Posterior cingulate gyrus (tissue), 11 donors: ENCODE measurements at regions not wholly inside any gene's neighbourhood (a gene's known extent, or its start where the extent isn't known, plus 50 kb on each side); places are given as distances from the start of the nearest gene placed in this dataset.

Experiments used
- DNase-seq, 10 donors: peaks; one replicate each; pipeline versions ENCODE4 v3.0.0 to v3.0.0-alpha.2; 2020 to 2021; ENCODE audit warnings: mixed read lengths in 3 of 10
- intact Hi-C: fragments of 100-400 bp; cut with DNase I; formaldehyde crosslinking; loops from one replicate; pipeline ENCODE4 v1.15.1; 2023

- intact Hi-C loops = no loop called here
- DNase-seq = no peak
Measured at GRCh38 chr3:106542101-106542769, 673.4 kb upstream of the CBLB start.

GRCh38 chr3:106552351-106553043 lies 683.7 kb upstream of the CBLB start:
- intact Hi-C loops = no loop called here
- DNase-seq = peak in 1 of 10 donors; percentile 19

- intact Hi-C loops = no loop called here
- DNase-seq = no peak
Measured at GRCh38 chr3:106560451-106560966, 691.7 kb upstream of the CBLB start.

- no peak for DNase-seq
- intact Hi-C loops = no loop called here
Measured at GRCh38 chr3:106566277-106566676, 697.5 kb upstream of the CBLB start.

GRCh38 chr3:106570426-106570825 lies 701.6 kb upstream of the CBLB start:
- no peak for DNase-seq
- intact Hi-C loops = no loop called here

- no peak for DNase-seq
Measured at GRCh38 chr3:106573605-106574004, 704.8 kb upstream of the CBLB start.

GRCh38 chr3:106575029-106575428 lies 706.2 kb upstream of the CBLB start:
- intact Hi-C loops = no loop called here
- no peak for DNase-seq

More at GRCh38 chr3:106573605-106574004, 704.8 kb upstream of the CBLB start:
- intact Hi-C loops = no loop called here

GRCh38 chr3:106577241-106577640 lies 708.4 kb upstream of the CBLB start:
- intact Hi-C loops = no loop called here
- DNase-seq = no peak

GRCh38 chr3:106578911-106579310 lies 710.1 kb upstream of the CBLB start:
- DNase-seq = no peak
- intact Hi-C loops = no loop called here

GRCh38 chr3:106582151-106582550 lies 713.3 kb upstream of the CBLB start:
- no peak for DNase-seq
- intact Hi-C loops = no loop called here

- intact Hi-C loops = no loop called here
- no peak for DNase-seq
Measured at GRCh38 chr3:106587551-106587950, 718.7 kb upstream of the CBLB start.

- DNase-seq = no peak
- intact Hi-C loops = no loop called here
Measured at GRCh38 chr3:106588739-106589138, 719.9 kb upstream of the CBLB start.

GRCh38 chr3:106589311-106589942 lies 720.6 kb upstream of the CBLB start:
- no peak for DNase-seq
- intact Hi-C loops = no loop called here

GRCh38 chr3:106590216-106590615 lies 721.4 kb upstream of the CBLB start:
- DNase-seq = no peak
- intact Hi-C loops = no loop called here

GRCh38 chr3:106593381-106593780 lies 724.6 kb upstream of the CBLB start:
- no peak for DNase-seq
- intact Hi-C loops = no loop called here

GRCh38 chr3:106609666-106610301 lies 741.0 kb upstream of the CBLB start:
- intact Hi-C loops = loop anchor here (2.0 to 10.0 kb wide), 2 partner anchors 455 to 923 kb away; no protein-coding TSS in a partner anchor
- DNase-seq = peak in 7 of 10 donors; percentile 15 to 90 (median 49)

- no peak for DNase-seq
- intact Hi-C loops = loop anchor here (10.0 kb wide), 1 partner anchor 454 kb away; no protein-coding TSS in a partner anchor
Measured at GRCh38 chr3:106610362-106610959, 741.6 kb upstream of the CBLB start.

GRCh38 chr3:106611116-106611515 lies 742.3 kb upstream of the CBLB start:
- intact Hi-C loops = loop anchor here (10.0 kb wide), 1 partner anchor 454 kb away; no protein-coding TSS in a partner anchor

GRCh38 chr3:106611841-106612240 lies 743.0 kb upstream of the CBLB start:
- intact Hi-C loops = loop anchor here (10.0 kb wide), 1 partner anchor 453 kb away; no protein-coding TSS in a partner anchor
- DNase-seq = no peak

More at GRCh38 chr3:106611116-106611515, 742.3 kb upstream of the CBLB start:
- DNase-seq = no peak

- no peak for DNase-seq
- intact Hi-C loops = loop anchor here (10.0 kb wide), 1 partner anchor 448 kb away; no protein-coding TSS in a partner anchor
Measured at GRCh38 chr3:106616556-106616955, 747.7 kb upstream of the CBLB start.
